K562 (cell line): ENCODE measurements at regions not wholly inside any gene's neighbourhood (a gene's known extent, or its start where the extent isn't known, plus 50 kb on each side); places are given as distances from the start of the nearest gene placed in this dataset.

ENCODE experiments used
- ATAC-seq: fragments of 200-7000 bp; cut with Tn5 transposase; 3 replicates; pipeline ENCODE4 v1.9.1; 2020; ENCODE audit warnings: moderate library complexity
- BruUV-seq: library from RNA; stranded (reverse); fragments of 400-500 nt; replicated peaks from 2 replicates; lab custom pipeline; 2021; lab: Mats Ljungman, UMichigan
- CTCF ChIA-PET: fragments of 300-600 bp; formaldehyde crosslinking; extraction: SDS; loops from one replicate; lab custom pipeline; 2021; ENCODE audit warnings: low intra/inter-chr PET ratio; lab: Yijun Ruan, JAX
- POLR2A ChIA-PET: fragments of 300-600, 350-650 bp; sonication (Branson Sonifier 250); formaldehyde crosslinking; extraction: SDS; loops from one replicate; lab custom pipeline; 2021; ENCODE audit warnings: antibody characterized with exemption, inconsistent platforms; lab: Yijun Ruan, JAX
- DNase-seq, 4 experiments: peaks; one replicate each; pipeline versions ENCODE4 v3.0.0 to v3.0.0-alpha.2; 2011 to 2018; ENCODE audit warnings: low spot score in 3 of 4, mixed read lengths in 3 of 4; ENCODE audit errors: extremely low read depth in 1 of 4
- FAIRE-seq: peaks from 2 replicates; lab custom pipeline; 2011; peaks lifted over from hg19 to GRCh38; lab: Jason Lieb, UNC
- H2AFZ ChIP-seq: 2 replicates; pipeline ENCODE4 v1.6.0; 2011; ENCODE audit warnings: low read depth, low read length, control low read depth, inconsistent platforms
- H3K27ac ChIP-seq: fragments of 200-600 bp; 3 replicates; pipeline ENCODE4 v1.8.0; 2011; ENCODE audit warnings: low read depth, mild to moderate bottlenecking, control low read depth, inconsistent platforms, low read length, moderate library complexity, mixed read lengths; ENCODE audit errors: extremely low read depth
- H3K27me3 ChIP-seq, 2 experiments: fragments of 300-600 bp in 1 of 2; 2 replicates in 1 of 2; 3 replicates in 1 of 2; pipeline versions ENCODE4 v1.6.0 to v1.8.0; 2011; ENCODE audit warnings: inconsistent platforms in 2 of 2, low read length in 2 of 2, mild to moderate bottlenecking in 1 of 2, mixed read lengths in 1 of 2, moderate library complexity in 1 of 2; ENCODE audit not compliant: control insufficient read depth in 2 of 2, insufficient read depth in 2 of 2
- H3K36me3 ChIP-seq: fragments of 300-600 bp; 3 replicates; pipeline ENCODE4 v1.8.0; 2011; ENCODE audit warnings: mild to moderate bottlenecking, low read length, inconsistent platforms; ENCODE audit not compliant: control insufficient read depth, insufficient read depth
- H3K4me1 ChIP-seq, 2 experiments: fragments of 200-600 bp in 1 of 2; replicated peaks in 1 of 2; 2 replicates in 1 of 2; 3 replicates in 1 of 2; pipeline versions ENCODE4 v1.5.1 to v1.8.0; 2011; ENCODE audit warnings: inconsistent platforms in 2 of 2, low read length in 2 of 2, mild to moderate bottlenecking in 1 of 2, mixed read lengths in 1 of 2, moderate library complexity in 1 of 2; ENCODE audit not compliant: control insufficient read depth in 2 of 2, insufficient read depth in 2 of 2
- H3K4me2 ChIP-seq: 2 replicates; pipeline ENCODE4 v1.6.1; 2011; ENCODE audit warnings: low read length, control low read depth, inconsistent platforms, mixed read lengths; ENCODE audit not compliant: insufficient read depth
- H3K4me3 ChIP-seq: fragments of 200-600 bp; sonication (generic), shearing (Covaris generic); 2 replicates; pipeline ENCODE4 v1.5.1; 2016; ENCODE audit warnings: control low read depth, inconsistent platforms
- H3K79me2 ChIP-seq: fragments of 200-600 bp; 3 replicates; pipeline ENCODE4 v1.8.0; 2011; ENCODE audit warnings: low read length, inconsistent platforms; ENCODE audit not compliant: control insufficient read depth, insufficient read depth
- H3K9ac ChIP-seq, 2 experiments: 2 replicates each; pipeline versions ENCODE4 v1.6.0 to v1.6.1; 2011; ENCODE audit warnings: low read depth in 2 of 2, low read length in 2 of 2, control low read depth in 1 of 2, inconsistent platforms in 1 of 2, mild to moderate bottlenecking in 1 of 2, mixed read lengths in 1 of 2; ENCODE audit not compliant: insufficient read depth in 1 of 2
- H3K9me1 ChIP-seq: one replicate; pipeline ENCODE4 v1.6.0; 2011; ENCODE audit warnings: inconsistent platforms, mild to moderate bottlenecking, low read length, moderate library complexity; ENCODE audit not compliant: control insufficient read depth, insufficient read depth
- H3K9me3 ChIP-seq: replicated peaks from 2 replicates; pipeline ENCODE4 v1.5.1; 2011; ENCODE audit warnings: low read depth, low read length, inconsistent platforms; ENCODE audit not compliant: control insufficient read depth, insufficient read depth
- H4K20me1 ChIP-seq: replicated peaks from 2 replicates; pipeline ENCODE4 v1.6.1; 2011; ENCODE audit warnings: low read length, inconsistent platforms, mixed read lengths; ENCODE audit not compliant: control insufficient read depth, insufficient read depth
- BRCA1 ChIP-seq, 2 experiments: fragments of 450-650 bp in 1 of 2; sonication (generic) in 1 of 2; formaldehyde crosslinking in 1 of 2; IDR thresholded peaks; 2 replicates each; pipeline versions ENCODE4 v1.5.0 to v1.6.1; 2017 to 2020; ENCODE audit warnings: mild to moderate bottlenecking in 1 of 2, missing genetic modification reagents in 1 of 2
- L3MBTL2 ChIP-seq: fragments of 450-650 bp; IDR thresholded peaks from 2 replicates; pipeline ENCODE4 v1.6.1; 2016; ENCODE audit warnings: mild to moderate bottlenecking, moderate library complexity
- MAFG ChIP-seq: fragments of 450-650 bp; conservative IDR thresholded peaks from 2 replicates; pipeline ENCODE4 v1.6.1; 2016; ENCODE audit warnings: missing genetic modification characterization, missing compliant biosample characterization
- NCOA2 ChIP-seq, 2 experiments: fragments of 450-650 bp; IDR thresholded peaks; 2 replicates each; pipeline ENCODE4 v1.6.1; 2018; ENCODE audit warnings: mild to moderate bottlenecking in 2 of 2, moderate library complexity in 1 of 2; ENCODE audit not compliant: partially characterized antibody in 2 of 2
- PKNOX1 ChIP-seq: fragments of 450-650 bp; IDR thresholded peaks from 2 replicates; pipeline ENCODE4 v1.6.1; 2016
- RBM34 ChIP-seq: fragments of 200-400 bp; formaldehyde crosslinking; IDR thresholded peaks from 2 replicates; pipeline ENCODE4 v1.6.1; 2018; ENCODE audit warnings: low read length, borderline replicate concordance; ENCODE audit not compliant: insufficient read depth
- SOX6 ChIP-seq: fragments of 450-650 bp; IDR thresholded peaks from 2 replicates; pipeline ENCODE4 v1.6.1; 2014; ENCODE audit warnings: mild to moderate bottlenecking
- TCF15 ChIP-seq: fragments of 250-450 bp; sonication (Bioruptor Pico); IDR thresholded peaks from 2 replicates; pipeline ENCODE4 v1.8.0; 2022; ENCODE audit warnings: moderate library complexity, mild to moderate bottlenecking, inconsistent platforms
- ZFX ChIP-seq: sonication (generic); formaldehyde crosslinking; IDR thresholded peaks from 2 replicates; pipeline ENCODE4 v1.8.0; 2022; ENCODE audit warnings: mild to moderate bottlenecking, missing genetic modification reagents, moderate library complexity
- ZNF41 ChIP-seq: fragments of 250-450 bp; sonication (Bioruptor Pico); conservative IDR thresholded peaks from 2 replicates; pipeline ENCODE4 v1.4.0; 2020; ENCODE audit warnings: mild to moderate bottlenecking
- ZNF76 ChIP-seq: fragments of 250-450 bp; sonication (Bioruptor Pico); IDR thresholded peaks from 2 replicates; pipeline ENCODE4 v1.4.0; 2020; ENCODE audit warnings: mild to moderate bottlenecking, moderate library complexity, borderline replicate concordance
- in situ Hi-C: fragments of 300-500 bp; cut with MboI; formaldehyde crosslinking; loops from 4 replicates; pipeline ENCODE4 v1.15.0; 2018; ENCODE audit warnings: inconsistent platforms, mixed read lengths
- intact Hi-C: fragments of 100-400 bp; cut with micrococcal nuclease; formaldehyde crosslinking; loops from 2 replicates; pipeline ENCODE4 v1.14.2; 2022

GRCh38 chr6:12351672-12352071 lies 61.5 kb downstream of the EDN1 start:
- FAIRE-seq, result no peak
- CTCF ChIA-PET, result no interaction called here
- Histone ChIP-seq H3K27ac (no peak overlapping the region), H3K27me3 (no peaks in the 10 kb centered on the region), H3K4me1 (no peaks in the 10 kb centered on the region), H3K9me1 (no peaks in the 10 kb centered on the region), H3K4me2 (no peak overlapping the region), H3K4me3 (no peak overlapping the region), H3K9ac (no peak overlapping the region), H3K36me3 (no peaks in the 10 kb centered on the region), H3K9me3 (no peaks in the 10 kb centered on the region), H2AFZ (no peak overlapping the region), H3K79me2 (no peaks in the 10 kb centered on the region), H4K20me1 (no peaks in the 10 kb centered on the region)
- POLR2A ChIA-PET, result no interaction called here
- TF ChIP-seq MAFG (tag) (no peak), TCF15 (CRISPR knock-in tag) (no peak), SOX6 (no peak), BRCA1 (IDR thresholded peaks at IDR 0.05) (no peak), BRCA1 (CRISPR knock-in tag; IDR thresholded peaks at IDR 0.05) (no peak), PKNOX1 (no peak), NCOA2 (IDR thresholded peaks at IDR 0.05; ENCODE audit: partially characterized antibody in 2 of 2) (no peak), L3MBTL2 (no peak), ZNF76 (CRISPR knock-in tag) (no peak), ZFX (no peak), RBM34 (no peak), ZNF41 (CRISPR knock-in tag) (no peak)
- intact Hi-C loops, result no loop called here
- in situ Hi-C loops, result no loop called here
- no TSS peak for BruUV-seq
- no peak for ATAC-seq
- no peak for DNase-seq
